IPS-18a (cell line): ENCODE measurements at regions not wholly inside any gene's neighbourhood (a gene's known extent, or its start where the extent isn't known, plus 50 kb on each side); places are given as distances from the start of the nearest gene placed in this dataset.
"Not testable (repeated sequence)": the region's sequence is repeated elsewhere in the genome, so short reads cannot be mapped to it uniquely, and the experiment has no call there.

Experiments
- H3K27ac ChIP-seq: one replicate; pipeline ENCODE4 v1.5.1; 2013; ENCODE audit warnings: low read length
- H3K27me3 ChIP-seq: one replicate; pipeline ENCODE4 v1.6.1; 2013; ENCODE audit warnings: mild to moderate bottlenecking, low read length; ENCODE audit not compliant: control insufficient read depth, insufficient read depth
- H3K36me3 ChIP-seq: one replicate; pipeline ENCODE4 v1.6.1; 2013; ENCODE audit warnings: low read depth, low read length; ENCODE audit not compliant: control insufficient read depth
- H3K4me1 ChIP-seq: one replicate; pipeline ENCODE4 v1.6.1; 2013; ENCODE audit warnings: low read depth, low read length; ENCODE audit not compliant: control insufficient read depth
- H3K4me3 ChIP-seq: one replicate; pipeline ENCODE4 v1.5.1; 2013; ENCODE audit warnings: low read length
- H3K9ac ChIP-seq: one replicate; pipeline ENCODE4 v1.6.1; 2013; ENCODE audit warnings: mild to moderate bottlenecking, low read length, moderate library complexity
- H3K9me3 ChIP-seq: one replicate; pipeline ENCODE4 v1.6.1; 2013; ENCODE audit warnings: low read depth, low read length; ENCODE audit not compliant: control insufficient read depth

GRCh38 chr14:25699981-25700380 is 650.0 kb upstream of the STXBP6 start:
- Histone ChIP-seq H3K36me3 (no peaks in the 10 kb centered on the region), H3K27me3 (no peaks in the 10 kb centered on the region), H3K27ac (no peak overlapping the region), H3K4me1 (no peaks in the 10 kb centered on the region), H3K9me3 (no peaks in the 10 kb centered on the region), H3K9ac (no peak overlapping the region), H3K4me3 (no peak overlapping the region)

- Histone ChIP-seq H3K4me3 (no peak overlapping the region), H3K36me3 (no peaks in the 10 kb centered on the region), H3K27ac (no peak overlapping the region), H3K9me3 (no peaks in the 10 kb centered on the region), H3K4me1 (no peaks in the 10 kb centered on the region), H3K9ac (no peak overlapping the region), H3K27me3 (no peaks in the 10 kb centered on the region)
These were observed 648.2 kb upstream of the STXBP6 start for GRCh38 chr14:25698111-25698510.

- H3K9me3 ChIP-seq: no peaks in the 10 kb centered on the region
- no peak overlapping the region for H3K27ac ChIP-seq
- H3K27me3 ChIP-seq: no peaks in the 10 kb centered on the region
- no peak overlapping the region for H3K9ac ChIP-seq
- H3K36me3 ChIP-seq: no peaks in the 10 kb centered on the region
- H3K4me3 ChIP-seq: no peak overlapping the region
- no peaks in the 10 kb centered on the region for H3K4me1 ChIP-seq
These were observed 646.2 kb upstream of the STXBP6 start for GRCh38 chr14:25696176-25696575.

GRCh38 chr14:25685004-25685403 is 635.1 kb upstream of the STXBP6 start:
- H3K27ac ChIP-seq: no peak overlapping the region
- H3K9me3 ChIP-seq: peaks cover 3% of the 10 kb centered on the region
- H3K36me3 ChIP-seq: no peaks in the 10 kb centered on the region
- no peak overlapping the region for H3K9ac ChIP-seq
- H3K4me1 ChIP-seq: no peaks in the 10 kb centered on the region
- no peaks in the 10 kb centered on the region for H3K27me3 ChIP-seq
- H3K4me3 ChIP-seq: no peak overlapping the region

GRCh38 chr14:25680934-25681333 is 631.0 kb upstream of the STXBP6 start:
- Histone ChIP-seq H3K9ac (no peak overlapping the region), H3K27me3 (no peaks in the 10 kb centered on the region), H3K4me1 (no peaks in the 10 kb centered on the region), H3K9me3 (peaks cover 3% of the 10 kb centered on the region), H3K36me3 (no peaks in the 10 kb centered on the region), H3K4me3 (no peak overlapping the region), H3K27ac (no peak overlapping the region)

- H3K4me1 ChIP-seq, H3K27me3 ChIP-seq, H3K4me3 ChIP-seq, H3K9me3 ChIP-seq, H3K27ac ChIP-seq, H3K9ac ChIP-seq, H3K36me3 ChIP-seq: not testable (repeated sequence)
These were observed 630.6 kb upstream of the STXBP6 start for GRCh38 chr14:25680511-25680910.

GRCh38 chr14:25677111-25677510 is 627.2 kb upstream of the STXBP6 start:
- Histone ChIP-seq H3K4me1 (no peaks in the 10 kb centered on the region), H3K4me3 (no peak overlapping the region), H3K36me3 (no peaks in the 10 kb centered on the region), H3K9ac (no peak overlapping the region), H3K27me3 (no peaks in the 10 kb centered on the region), H3K9me3 (peaks cover 3% of the 10 kb centered on the region), H3K27ac (no peak overlapping the region)

GRCh38 chr14:25667387-25667786 is 617.4 kb upstream of the STXBP6 start:
- Histone ChIP-seq H3K4me1 (no peaks in the 10 kb centered on the region), H3K9ac (no peak overlapping the region), H3K4me3 (no peak overlapping the region), H3K9me3 (no peaks in the 10 kb centered on the region), H3K27me3 (no peaks in the 10 kb centered on the region), H3K27ac (no peak overlapping the region), H3K36me3 (no peaks in the 10 kb centered on the region)

- H3K27ac ChIP-seq: no peak overlapping the region
- H3K4me3 ChIP-seq: no peak overlapping the region
These were observed 616.9 kb upstream of the STXBP6 start for GRCh38 chr14:25666877-25667276.

GRCh38 chr14:25658988-25659387 is 609.0 kb upstream of the STXBP6 start:
- no peaks in the 10 kb centered on the region for H3K4me1 ChIP-seq
- no peaks in the 10 kb centered on the region for H3K36me3 ChIP-seq
- H3K4me3 ChIP-seq: no peak overlapping the region
- H3K9ac ChIP-seq: no peak overlapping the region
- no peaks in the 10 kb centered on the region for H3K27me3 ChIP-seq
- H3K27ac ChIP-seq: no peak overlapping the region
- no peaks in the 10 kb centered on the region for H3K9me3 ChIP-seq

More at GRCh38 chr14:25666877-25667276, 616.9 kb upstream of the STXBP6 start:
- Histone ChIP-seq H3K9ac (no peak overlapping the region), H3K36me3 (no peaks in the 10 kb centered on the region), H3K4me1 (no peaks in the 10 kb centered on the region), H3K27me3 (no peaks in the 10 kb centered on the region), H3K9me3 (no peaks in the 10 kb centered on the region)

GRCh38 chr14:25630447-25630846 is 580.5 kb upstream of the STXBP6 start:
- Histone ChIP-seq H3K27me3 (no peaks in the 10 kb centered on the region), H3K4me3 (no peak overlapping the region), H3K9me3 (no peaks in the 10 kb centered on the region), H3K9ac (no peak overlapping the region), H3K36me3 (no peaks in the 10 kb centered on the region), H3K27ac (no peak overlapping the region), H3K4me1 (peaks cover 5% of the 10 kb centered on the region)

- Histone ChIP-seq H3K27ac (no peak overlapping the region), H3K36me3 (no peaks in the 10 kb centered on the region), H3K4me3 (no peak overlapping the region), H3K4me1 (peaks cover 5% of the 10 kb centered on the region), H3K27me3 (no peaks in the 10 kb centered on the region), H3K9me3 (no peaks in the 10 kb centered on the region), H3K9ac (no peak overlapping the region)
These were observed 579.0 kb upstream of the STXBP6 start for GRCh38 chr14:25628978-25629377.
